Astrocyte of the cerebellum (primary cell): ENCODE measurements at regions not wholly inside any gene's neighbourhood (a gene's known extent, or its start where the extent isn't known, plus 50 kb on each side); places are given as distances from the start of the nearest gene placed in this dataset.

Experiments
- DNase-seq: peaks from one replicate; pipeline ENCODE4 v3.0.0-alpha.2; 2011; ENCODE audit warnings: low read depth
- H3K4me3 ChIP-seq: 2 replicates; pipeline ENCODE4 v1.5.1; 2011; ENCODE audit warnings: mild to moderate bottlenecking, low read depth, low read length, moderate library complexity
- CTCF ChIP-seq: IDR thresholded peaks from 2 replicates; pipeline ENCODE4 v1.5.1; 2012; ENCODE audit warnings: low read length, low read depth, moderate library complexity, mild to moderate bottlenecking; ENCODE audit errors: missing control alignments
- in situ Hi-C: cut with HindIII; loops from 2 replicates; pipeline ENCODE4 v1.10.0; 2017; ENCODE audit warnings: low sequenced_read_pairs

- in situ Hi-C loops: no loop called here
- TF ChIP-seq CTCF: no peak
- DNase-seq: peak; percentile 76
- no peak overlapping the region for H3K4me3 ChIP-seq
These were observed 335.1 kb downstream of the BTBD3 start for GRCh38 chr20:12252793-12253192.

GRCh38 chr20:12255461-12255970 is 337.8 kb downstream of the BTBD3 start:
- no peak for TF ChIP-seq CTCF
- DNase-seq: no peak
- in situ Hi-C loops: no loop called here
- no peak overlapping the region for H3K4me3 ChIP-seq

- no peak overlapping the region for H3K4me3 ChIP-seq
- DNase-seq: no peak
- TF ChIP-seq CTCF: no peak
- in situ Hi-C loops: no loop called here
These were observed 339.1 kb downstream of the BTBD3 start for GRCh38 chr20:12256806-12257205.

- DNase-seq: no peak
- in situ Hi-C loops: no loop called here
- H3K4me3 ChIP-seq: no peak overlapping the region
- no peak for TF ChIP-seq CTCF
These were observed 345.1 kb downstream of the BTBD3 start for GRCh38 chr20:12262747-12263146.

- in situ Hi-C loops: no loop called here
- H3K4me3 ChIP-seq: no peak overlapping the region
- no peak for TF ChIP-seq CTCF
- no peak for DNase-seq
These were observed 347.0 kb downstream of the BTBD3 start for GRCh38 chr20:12264711-12265110.

- DNase-seq: no peak
- in situ Hi-C loops: no loop called here
These were observed 348.0 kb downstream of the BTBD3 start for GRCh38 chr20:12265662-12266061.

More at GRCh38 chr20:12265662-12266061, 348.0 kb downstream of the BTBD3 start:
- H3K4me3 ChIP-seq: no peak overlapping the region
- no peak for TF ChIP-seq CTCF
